Glutamatergic neuron (in vitro differentiated cells): ENCODE measurements at regions not wholly inside any gene's neighbourhood (a gene's known extent, or its start where the extent isn't known, plus 50 kb on each side); places are given as distances from the start of the nearest gene placed in this dataset.

Experiments used
- DNase-seq: peaks from one replicate; pipeline ENCODE4 v3.0.0; 2022
- H3K27ac Mint-ChIP-seq: one replicate; pipeline ENCODE4 v1.8.0; 2020; ENCODE audit warnings: mild to moderate bottlenecking, mixed read lengths, inconsistent platforms; ENCODE audit not compliant: unreplicated experiment
- H3K27me3 Mint-ChIP-seq: one replicate; pipeline ENCODE4 v1.8.0; 2020; ENCODE audit warnings: mild to moderate bottlenecking, moderate library complexity, mixed read lengths, inconsistent platforms; ENCODE audit not compliant: unreplicated experiment
- H3K36me3 Mint-ChIP-seq: one replicate; pipeline ENCODE4 v1.8.0; 2020; ENCODE audit warnings: mild to moderate bottlenecking, mixed read lengths, inconsistent platforms; ENCODE audit not compliant: unreplicated experiment
- H3K4me1 Mint-ChIP-seq: one replicate; pipeline ENCODE4 v1.8.0; 2020; ENCODE audit warnings: mild to moderate bottlenecking, low read depth, mixed read lengths, inconsistent platforms; ENCODE audit not compliant: unreplicated experiment
- H3K4me3 Mint-ChIP-seq: one replicate; pipeline ENCODE4 v1.8.0; 2020; ENCODE audit warnings: mild to moderate bottlenecking, mixed read lengths, inconsistent platforms; ENCODE audit not compliant: unreplicated experiment
- H3K9me3 Mint-ChIP-seq: one replicate; pipeline ENCODE4 v1.8.0; 2020; ENCODE audit warnings: mild to moderate bottlenecking, moderate library complexity, mixed read lengths, inconsistent platforms; ENCODE audit not compliant: unreplicated experiment
- TF ChIP-seq, protein P1 (sequence below): fragments of 200-600 bp; sonication (generic); IDR thresholded peaks from one replicate; pipeline ENCODE4 v1.5.0; 2021; ENCODE audit not compliant: partially characterized antibody, unreplicated experiment

DNA sequence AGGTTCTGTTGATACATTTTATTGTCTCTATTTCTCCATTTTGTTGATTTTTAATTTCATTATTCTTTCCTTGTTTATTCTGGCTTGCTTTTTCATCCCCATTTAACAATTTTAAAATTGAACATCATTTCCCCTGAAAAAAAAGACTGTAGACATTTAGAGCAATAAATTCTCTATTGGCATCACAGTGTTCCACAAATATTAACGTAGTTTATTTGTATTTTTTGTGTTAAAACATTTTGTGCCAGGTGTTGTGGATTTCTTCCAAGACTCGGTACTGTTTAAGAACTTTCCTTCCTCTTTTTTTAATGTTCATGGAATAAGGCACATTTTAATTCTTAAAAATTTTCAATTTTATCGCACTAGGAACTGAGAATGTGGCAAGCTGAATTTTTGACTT is 156.1 kb upstream of the NPY start:
- no peak overlapping the region for H3K27ac Mint-ChIP-seq
- H3K36me3 Mint-ChIP-seq: no peaks in the 10 kb centered on the region
- no peaks in the 10 kb centered on the region for H3K9me3 Mint-ChIP-seq
- H3K4me1 Mint-ChIP-seq: no peaks in the 10 kb centered on the region
- DNase-seq: no peak
- TF ChIP-seq, protein P1, sequence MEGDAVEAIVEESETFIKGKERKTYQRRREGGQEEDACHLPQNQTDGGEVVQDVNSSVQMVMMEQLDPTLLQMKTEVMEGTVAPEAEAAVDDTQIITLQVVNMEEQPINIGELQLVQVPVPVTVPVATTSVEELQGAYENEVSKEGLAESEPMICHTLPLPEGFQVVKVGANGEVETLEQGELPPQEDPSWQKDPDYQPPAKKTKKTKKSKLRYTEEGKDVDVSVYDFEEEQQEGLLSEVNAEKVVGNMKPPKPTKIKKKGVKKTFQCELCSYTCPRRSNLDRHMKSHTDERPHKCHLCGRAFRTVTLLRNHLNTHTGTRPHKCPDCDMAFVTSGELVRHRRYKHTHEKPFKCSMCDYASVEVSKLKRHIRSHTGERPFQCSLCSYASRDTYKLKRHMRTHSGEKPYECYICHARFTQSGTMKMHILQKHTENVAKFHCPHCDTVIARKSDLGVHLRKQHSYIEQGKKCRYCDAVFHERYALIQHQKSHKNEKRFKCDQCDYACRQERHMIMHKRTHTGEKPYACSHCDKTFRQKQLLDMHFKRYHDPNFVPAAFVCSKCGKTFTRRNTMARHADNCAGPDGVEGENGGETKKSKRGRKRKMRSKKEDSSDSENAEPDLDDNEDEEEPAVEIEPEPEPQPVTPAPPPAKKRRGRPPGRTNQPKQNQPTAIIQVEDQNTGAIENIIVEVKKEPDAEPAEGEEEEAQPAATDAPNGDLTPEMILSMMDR: no peak
- H3K4me3 Mint-ChIP-seq: no peak overlapping the region
- H3K27me3 Mint-ChIP-seq: no peaks in the 10 kb centered on the region

DNA sequence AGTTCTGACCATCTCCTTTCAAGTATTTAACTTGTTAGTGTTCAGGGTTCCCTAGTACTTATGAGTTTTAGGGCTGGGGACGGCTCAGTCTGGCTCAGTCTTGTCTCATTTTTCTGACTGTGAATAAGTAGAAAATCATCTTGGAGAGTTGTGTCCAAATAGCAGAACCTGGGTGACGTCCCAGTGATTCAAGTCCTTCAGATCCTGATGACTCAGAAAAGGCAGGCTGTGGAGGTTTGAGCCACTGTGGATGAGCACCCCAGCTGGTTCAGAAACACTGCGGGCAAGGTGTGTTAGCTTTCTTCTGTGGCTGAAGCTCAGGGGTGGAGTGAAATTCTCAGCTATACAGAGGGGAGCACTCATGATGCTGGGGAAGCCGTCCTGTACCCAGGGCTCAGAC is 154.4 kb upstream of the NPY start:
- Mint-ChIP-seq H3K9me3 (no peaks in the 10 kb centered on the region), H3K27me3 (no peaks in the 10 kb centered on the region), H3K4me3 (no peak overlapping the region)

DNA sequence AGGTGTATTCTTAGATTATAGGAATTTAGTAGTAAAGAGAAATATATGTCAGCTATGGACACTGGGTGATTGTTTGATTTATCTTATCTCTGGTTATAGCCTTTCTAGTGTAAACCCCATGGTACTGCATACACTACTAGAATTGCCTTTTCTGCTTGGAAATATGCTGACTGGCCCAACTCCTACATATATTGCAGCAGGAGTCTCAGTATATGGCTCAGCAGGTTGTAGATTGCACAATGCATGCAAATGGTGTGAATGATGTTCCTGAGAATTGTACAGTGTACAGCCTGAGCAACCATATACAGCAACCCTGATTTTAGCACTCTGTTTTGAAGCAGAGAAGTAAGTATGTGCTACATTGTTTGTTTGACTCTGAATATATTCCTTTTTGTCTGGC is 153.4 kb upstream of the NPY start:
- Mint-ChIP-seq H3K9me3 (no peaks in the 10 kb centered on the region), H3K4me3 (no peak overlapping the region), H3K27me3 (no peaks in the 10 kb centered on the region), H3K27ac (no peak overlapping the region), H3K4me1 (no peaks in the 10 kb centered on the region), H3K36me3 (no peaks in the 10 kb centered on the region)
- TF ChIP-seq, protein P1: no peak
- no peak for DNase-seq

More for the DNA sequence above, 154.4 kb upstream of the NPY start:
- Mint-ChIP-seq H3K36me3 (no peaks in the 10 kb centered on the region), H3K27ac (no peak overlapping the region), H3K4me1 (no peaks in the 10 kb centered on the region)
- DNase-seq: no peak
- TF ChIP-seq, protein P1: no peak

GRCh38 chr7:24133691-24134090 is 150.3 kb upstream of the NPY start:
- TF ChIP-seq, protein P1: no peak
- no peak for DNase-seq
- Mint-ChIP-seq H3K4me1 (no peaks in the 10 kb centered on the region), H3K27ac (no peak overlapping the region), H3K27me3 (no peaks in the 10 kb centered on the region), H3K4me3 (no peak overlapping the region), H3K36me3 (no peaks in the 10 kb centered on the region), H3K9me3 (no peaks in the 10 kb centered on the region)

DNA sequence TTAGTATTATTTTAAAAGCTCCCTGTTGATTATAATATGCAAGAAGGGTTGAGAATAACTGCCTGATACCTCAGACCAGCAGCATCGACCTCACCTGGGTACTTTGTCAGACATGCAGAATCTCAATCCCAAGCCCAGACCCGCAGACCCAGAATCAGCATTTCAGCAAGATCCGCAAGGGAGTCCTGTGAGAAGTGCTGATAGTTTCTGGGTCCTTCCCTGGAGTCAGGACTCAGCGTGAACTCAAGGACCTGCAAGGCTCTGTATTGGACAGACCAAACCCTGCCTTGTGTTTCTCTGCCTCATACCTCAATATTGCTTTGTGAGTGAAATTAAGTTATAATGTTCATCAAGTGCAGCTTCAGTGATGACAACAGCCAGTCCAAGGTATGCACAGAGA is 149.5 kb upstream of the NPY start:
- Mint-ChIP-seq H3K9me3 (no peaks in the 10 kb centered on the region), H3K27me3 (no peaks in the 10 kb centered on the region), H3K36me3 (no peaks in the 10 kb centered on the region), H3K4me1 (no peaks in the 10 kb centered on the region), H3K4me3 (no peak overlapping the region), H3K27ac (no peak overlapping the region)
- no peak for DNase-seq
- TF ChIP-seq, protein P1: no peak
